ENCODE measurements at regions not wholly inside any gene's neighbourhood (a gene's known extent, or its start where the extent isn't known, plus 50 kb on each side); places are given as distances from the start of the nearest gene placed in this dataset.

DNA sequence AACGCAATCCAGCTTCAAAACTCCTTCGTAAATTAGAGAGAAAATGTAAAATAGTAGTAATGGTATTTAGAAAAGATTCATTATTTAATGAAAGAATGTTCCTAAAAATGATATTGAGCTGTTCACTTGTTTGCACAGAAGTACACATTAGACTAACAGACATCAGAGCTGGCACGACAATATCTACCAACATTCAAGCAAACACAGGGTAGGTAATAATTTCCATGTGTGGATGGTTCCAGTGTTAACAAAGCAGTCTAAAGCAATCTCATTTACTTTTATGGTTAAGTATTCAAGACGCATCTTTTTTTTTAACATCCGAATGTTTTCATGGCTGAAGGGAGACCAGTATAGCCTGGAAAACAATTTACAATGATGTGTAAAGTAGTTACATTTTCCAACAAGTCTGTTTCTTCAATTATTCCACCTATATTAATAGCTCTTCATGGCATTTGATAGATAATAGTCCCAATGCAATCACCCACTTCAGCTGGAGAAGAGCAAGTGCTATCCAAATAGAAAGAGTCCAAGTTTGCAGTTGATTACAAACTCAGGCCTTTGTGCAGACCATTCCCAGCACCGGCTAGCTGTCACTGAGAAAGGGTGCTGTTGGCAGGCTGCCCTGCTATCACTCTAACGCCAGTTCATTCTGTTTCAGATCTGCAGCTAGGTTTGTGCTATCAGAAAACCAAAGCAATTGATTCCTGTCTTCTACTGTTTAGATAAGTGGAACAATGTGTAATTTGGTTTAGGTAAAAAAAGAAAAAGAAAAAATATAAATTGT, 458.8 kb downstream of the DTWD2 start:
- H3K4me3 Mint-ChIP-seq (ENCODE audit: low read depth, unreplicated experiment) = no peak overlapping the region
- no peaks in the 10 kb centered on the region for H3K27me3 Mint-ChIP-seq (ENCODE audit: unreplicated experiment)
- no peak overlapping the region for H3K27ac Mint-ChIP-seq (ENCODE audit: unreplicated experiment)
- no peaks in the 10 kb centered on the region for H3K36me3 Mint-ChIP-seq (ENCODE audit: insufficient read depth, unreplicated experiment)
- CTCF ChIA-PET = no interaction called here
- TF ChIP-seq, protein P1, sequence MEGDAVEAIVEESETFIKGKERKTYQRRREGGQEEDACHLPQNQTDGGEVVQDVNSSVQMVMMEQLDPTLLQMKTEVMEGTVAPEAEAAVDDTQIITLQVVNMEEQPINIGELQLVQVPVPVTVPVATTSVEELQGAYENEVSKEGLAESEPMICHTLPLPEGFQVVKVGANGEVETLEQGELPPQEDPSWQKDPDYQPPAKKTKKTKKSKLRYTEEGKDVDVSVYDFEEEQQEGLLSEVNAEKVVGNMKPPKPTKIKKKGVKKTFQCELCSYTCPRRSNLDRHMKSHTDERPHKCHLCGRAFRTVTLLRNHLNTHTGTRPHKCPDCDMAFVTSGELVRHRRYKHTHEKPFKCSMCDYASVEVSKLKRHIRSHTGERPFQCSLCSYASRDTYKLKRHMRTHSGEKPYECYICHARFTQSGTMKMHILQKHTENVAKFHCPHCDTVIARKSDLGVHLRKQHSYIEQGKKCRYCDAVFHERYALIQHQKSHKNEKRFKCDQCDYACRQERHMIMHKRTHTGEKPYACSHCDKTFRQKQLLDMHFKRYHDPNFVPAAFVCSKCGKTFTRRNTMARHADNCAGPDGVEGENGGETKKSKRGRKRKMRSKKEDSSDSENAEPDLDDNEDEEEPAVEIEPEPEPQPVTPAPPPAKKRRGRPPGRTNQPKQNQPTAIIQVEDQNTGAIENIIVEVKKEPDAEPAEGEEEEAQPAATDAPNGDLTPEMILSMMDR (IDR thresholded peaks at IDR 0.05; ENCODE audit: unreplicated experiment) = no peak
- intact Hi-C loops (cut with micrococcal nuclease; ENCODE audit: unreplicated experiment) = no loop called here
- no peak for DNase-seq
- peaks cover 7% of the 10 kb centered on the region for H3K9me3 Mint-ChIP-seq (ENCODE audit: low read depth, unreplicated experiment)
- no peaks in the 10 kb centered on the region for H3K4me1 Mint-ChIP-seq (ENCODE audit: low read depth, unreplicated experiment)
- BruUV-seq (replicated peaks) = no TSS peak

DNA sequence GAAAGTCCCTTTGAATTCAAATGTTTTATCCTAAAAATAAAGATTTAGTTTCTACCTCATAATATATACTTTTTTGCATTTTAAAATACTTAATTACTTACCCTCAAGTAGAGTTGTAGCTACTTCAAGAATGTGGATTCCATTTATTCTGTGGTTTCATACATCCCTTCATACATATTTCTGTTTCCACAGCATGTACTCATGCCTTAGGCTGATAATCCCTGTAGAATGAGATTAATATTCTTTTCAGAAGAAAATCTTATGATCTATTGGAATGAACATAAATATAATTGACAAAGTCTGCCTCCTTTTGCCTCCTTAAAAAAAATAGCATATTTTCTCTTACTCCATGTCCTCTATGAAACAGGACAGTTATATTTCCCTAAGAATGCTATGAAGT, 465.7 kb downstream of the DTWD2 start:
- Mint-ChIP-seq H3K36me3 (ENCODE audit: insufficient read depth, unreplicated experiment) (no peaks in the 10 kb centered on the region), H3K4me1 (ENCODE audit: low read depth, unreplicated experiment) (no peaks in the 10 kb centered on the region), H3K9me3 (ENCODE audit: low read depth, unreplicated experiment) (peaks cover 11% of the 10 kb centered on the region), H3K27me3 (ENCODE audit: unreplicated experiment) (no peaks in the 10 kb centered on the region), H3K4me3 (ENCODE audit: low read depth, unreplicated experiment) (no peak overlapping the region), H3K27ac (ENCODE audit: unreplicated experiment) (no peak overlapping the region)
- CTCF ChIA-PET = no interaction called here
- BruUV-seq (replicated peaks) = no TSS peak
- TF ChIP-seq, protein P1 (IDR thresholded peaks at IDR 0.05; ENCODE audit: unreplicated experiment) = no peak
- DNase-seq = no peak
- intact Hi-C loops (cut with micrococcal nuclease; ENCODE audit: unreplicated experiment) = no loop called here

DNA sequence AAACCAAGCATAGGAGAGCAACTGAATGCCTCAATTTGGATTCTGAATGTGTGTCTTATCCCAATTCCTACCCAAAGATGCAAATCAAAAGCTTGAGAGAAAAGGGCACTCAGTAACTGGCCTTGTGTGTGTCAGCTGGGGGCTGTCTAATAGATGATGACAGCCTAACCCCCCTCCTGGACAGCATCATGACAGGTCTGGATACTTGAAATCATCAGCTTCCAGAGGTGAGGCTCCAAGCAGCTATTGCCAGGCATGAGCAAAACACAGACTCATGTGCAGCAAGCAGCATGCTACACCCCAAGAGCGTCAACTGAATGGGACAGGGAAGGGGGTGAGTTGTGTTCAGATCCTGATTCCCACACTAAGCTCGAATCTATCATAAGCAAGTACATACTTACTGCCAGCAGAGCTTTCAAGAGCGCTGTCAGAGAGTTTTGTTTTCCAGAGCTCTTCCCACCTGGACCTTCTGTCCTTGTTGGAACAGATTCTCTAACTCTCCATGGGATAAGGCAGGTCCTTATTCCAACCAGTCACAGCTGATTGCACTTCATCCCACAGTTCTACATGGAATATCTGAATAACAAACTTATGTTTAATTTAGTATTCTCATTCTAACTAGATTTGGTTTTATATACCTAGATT, 467.5 kb downstream of the DTWD2 start:
- Mint-ChIP-seq H3K27ac (ENCODE audit: unreplicated experiment) (no peak overlapping the region), H3K4me1 (ENCODE audit: low read depth, unreplicated experiment) (no peaks in the 10 kb centered on the region), H3K9me3 (ENCODE audit: low read depth, unreplicated experiment) (peaks cover 20% of the 10 kb centered on the region), H3K4me3 (ENCODE audit: low read depth, unreplicated experiment) (no peak overlapping the region), H3K27me3 (ENCODE audit: unreplicated experiment) (no peaks in the 10 kb centered on the region), H3K36me3 (ENCODE audit: insufficient read depth, unreplicated experiment) (no peaks in the 10 kb centered on the region)
- CTCF ChIA-PET = interaction anchor here (0.7 kb wide), 1 partner anchor 23 kb away, joined by 4 read pairs; no protein-coding TSS in a partner anchor
- intact Hi-C loops (cut with micrococcal nuclease; ENCODE audit: unreplicated experiment) = no loop called here
- no TSS peak for BruUV-seq (replicated peaks)
- TF ChIP-seq, protein P1 (IDR thresholded peaks at IDR 0.05; ENCODE audit: unreplicated experiment) = no peak
- no peak for DNase-seq

DNA sequence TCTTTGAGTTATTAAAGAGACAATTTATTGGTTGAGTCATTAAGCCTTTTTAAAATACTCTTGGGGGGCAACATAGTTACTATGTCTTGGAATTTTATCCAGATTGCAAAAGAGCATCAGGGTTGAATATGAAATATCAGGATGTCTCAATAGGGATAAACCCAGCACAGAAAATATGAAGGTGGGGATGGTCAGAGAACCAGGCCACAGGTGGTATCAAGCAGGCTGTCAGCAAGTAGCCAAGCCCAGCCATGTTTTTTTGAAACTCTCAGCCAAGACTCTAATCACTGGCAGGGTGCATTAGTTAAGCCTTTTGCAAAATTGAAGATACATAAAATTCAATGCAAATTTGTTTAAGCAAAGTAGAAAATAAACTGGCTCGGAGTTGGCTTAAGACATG, 468.9 kb downstream of the DTWD2 start:
- Mint-ChIP-seq H3K4me3 (ENCODE audit: low read depth, unreplicated experiment) (no peak overlapping the region), H3K27me3 (ENCODE audit: unreplicated experiment) (no peaks in the 10 kb centered on the region), H3K4me1 (ENCODE audit: low read depth, unreplicated experiment) (no peaks in the 10 kb centered on the region), H3K27ac (ENCODE audit: unreplicated experiment) (no peak overlapping the region), H3K9me3 (ENCODE audit: low read depth, unreplicated experiment) (peaks cover 18% of the 10 kb centered on the region), H3K36me3 (ENCODE audit: insufficient read depth, unreplicated experiment) (no peaks in the 10 kb centered on the region)
- CTCF ChIA-PET = no interaction called here
- no TSS peak for BruUV-seq (replicated peaks)
- TF ChIP-seq, protein P1 (IDR thresholded peaks at IDR 0.05; ENCODE audit: unreplicated experiment) = no peak
- DNase-seq = no peak
- intact Hi-C loops (cut with micrococcal nuclease; ENCODE audit: unreplicated experiment) = no loop called here
